ENCODE measurements at regions not wholly inside any gene's neighbourhood (a gene's known extent, or its start where the extent isn't known, plus 50 kb on each side); places are given as distances from the start of the nearest gene placed in this dataset.

- in situ Hi-C loops (cut with MboI) (no loop called here), intact Hi-C loops (cut with micrococcal nuclease; ENCODE audit: unreplicated experiment) (no loop called here)
- H2AFZ ChIP-seq (ENCODE audit: control insufficient read depth, low read depth, low read length), result no peak overlapping the region
- H3K9me3 ChIP-seq (replicated peaks; ENCODE audit: control insufficient read depth, insufficient read depth, low read length), result no peaks in the 10 kb centered on the region
- H3K27ac ChIP-seq (ENCODE audit: control insufficient read depth, insufficient read depth), result no peak overlapping the region
- H3K4me3 ChIP-seq, result no peak overlapping the region
- ChIA-PET RAD21 (ENCODE audit: unreplicated experiment) (no interaction called here), CTCF (no interaction called here), SMC1A (ENCODE audit: uncharacterized antibody, unreplicated experiment) (no interaction called here), POLR2A (no interaction called here)
- 52% methylated on average over 8 of the region's 9 CpGs for WGBS (ENCODE audit: insufficient coverage, insufficient replicate concordance, low lambda C conversion rate, missing lambda C conversion rate)
- no peaks in the 10 kb centered on the region for H3K79me2 ChIP-seq (ENCODE audit: control insufficient read depth, insufficient read depth, low read length)
- no peak overlapping the region for H3K9ac ChIP-seq (ENCODE audit: control insufficient read depth, insufficient read depth, low read length)
- DNase-seq (ENCODE audit: low read depth, low spot score), result no peak
- H3K4me2 ChIP-seq (ENCODE audit: control insufficient read depth, insufficient read depth), result no peak overlapping the region
- no TSS peak for BruUV-seq (replicated peaks)
- ATAC-seq, result no peak
- no peaks in the 10 kb centered on the region for H3K4me1 ChIP-seq (ENCODE audit: control insufficient read depth, insufficient read depth, low read length)
- no peaks in the 10 kb centered on the region for H3K36me3 ChIP-seq (ENCODE audit: control insufficient read depth in 2 of 2, insufficient read depth in 2 of 2, low read length in 1 of 2)
- TF ChIP-seq KDM1A (IDR thresholded peaks at IDR 0.05; ENCODE audit: borderline replicate concordance), result no peak
- no peak for TF ChIP-seq MYC (IDR thresholded peaks at IDR 0.05; ENCODE audit: insufficient read depth, insufficient read length, insufficient replicate concordance, low read length, severe bottlenecking)
- TF ChIP-seq, protein P1, sequence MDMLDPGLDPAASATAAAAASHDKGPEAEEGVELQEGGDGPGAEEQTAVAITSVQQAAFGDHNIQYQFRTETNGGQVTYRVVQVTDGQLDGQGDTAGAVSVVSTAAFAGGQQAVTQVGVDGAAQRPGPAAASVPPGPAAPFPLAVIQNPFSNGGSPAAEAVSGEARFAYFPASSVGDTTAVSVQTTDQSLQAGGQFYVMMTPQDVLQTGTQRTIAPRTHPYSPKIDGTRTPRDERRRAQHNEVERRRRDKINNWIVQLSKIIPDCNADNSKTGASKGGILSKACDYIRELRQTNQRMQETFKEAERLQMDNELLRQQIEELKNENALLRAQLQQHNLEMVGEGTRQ (IDR thresholded peaks at IDR 0.05; ENCODE audit: borderline replicate concordance, low read depth, low read length), result no peak
- TF ChIP-seq BCLAF1 (IDR thresholded peaks at IDR 0.05), result no peak
- TF ChIP-seq ZNF274 (IDR thresholded peaks at IDR 0.05; ENCODE audit: insufficient read depth, insufficient read length), result no peak
- no peak for TF ChIP-seq BMI1 (IDR thresholded peaks at IDR 0.05; ENCODE audit: borderline replicate concordance)
- no peak for TF ChIP-seq HDGF (IDR thresholded peaks at IDR 0.05)
- no peak for TF ChIP-seq MAX (IDR thresholded peaks at IDR 0.05; ENCODE audit: low read depth, low read length)
- no peak for TF ChIP-seq PAX8 (IDR thresholded peaks at IDR 0.05)
- TF ChIP-seq, protein P2, sequence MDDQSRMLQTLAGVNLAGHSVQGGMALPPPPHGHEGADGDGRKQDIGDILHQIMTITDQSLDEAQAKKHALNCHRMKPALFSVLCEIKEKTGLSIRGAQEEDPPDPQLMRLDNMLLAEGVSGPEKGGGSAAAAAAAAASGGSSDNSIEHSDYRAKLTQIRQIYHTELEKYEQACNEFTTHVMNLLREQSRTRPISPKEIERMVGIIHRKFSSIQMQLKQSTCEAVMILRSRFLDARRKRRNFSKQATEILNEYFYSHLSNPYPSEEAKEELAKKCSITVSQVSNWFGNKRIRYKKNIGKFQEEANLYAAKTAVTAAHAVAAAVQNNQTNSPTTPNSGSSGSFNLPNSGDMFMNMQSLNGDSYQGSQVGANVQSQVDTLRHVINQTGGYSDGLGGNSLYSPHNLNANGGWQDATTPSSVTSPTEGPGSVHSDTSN (IDR thresholded peaks at IDR 0.05; ENCODE audit: insufficient replicate concordance, low read depth, low read length), result no peak
- TF ChIP-seq SPI1 (IDR thresholded peaks at IDR 0.05; ENCODE audit: borderline replicate concordance, insufficient read depth, low read depth, low read length), result no peak
- TF ChIP-seq MEF2A (IDR thresholded peaks at IDR 0.05; ENCODE audit: insufficient read depth, low read depth, low read length), result no peak
- TF ChIP-seq STAT1 (conservative IDR thresholded peaks at IDR 0.05), result no peak
- no peak for TF ChIP-seq NR2C2 (IDR thresholded peaks at IDR 0.05; ENCODE audit: borderline replicate concordance, control insufficient read depth, insufficient read length, low read depth)
- no peak for TF ChIP-seq YY1 (IDR thresholded peaks at IDR 0.05; ENCODE audit: low read depth, low read length)
- no peak for TF ChIP-seq NFYB (IDR thresholded peaks at IDR 0.05; ENCODE audit: insufficient read depth, low read depth, low read length)
- H3K27me3 ChIP-seq (replicated peaks in 1 of 2; ENCODE audit: control insufficient read depth in 2 of 2, insufficient read depth in 2 of 2, low read length in 1 of 2), result no peaks in the 10 kb centered on the region
- H4K20me1 ChIP-seq (ENCODE audit: control insufficient read depth, insufficient read depth), result no peaks in the 10 kb centered on the region
- no peak for FAIRE-seq
These were observed 182.9 kb downstream of the NPHP4 start for GRCh38 chr1:5809207-5809788.
